HG02973 (cell line): ENCODE measurements at regions not wholly inside any gene's neighbourhood (a gene's known extent, or its start where the extent isn't known, plus 50 kb on each side); places are given as distances from the start of the nearest gene placed in this dataset.
"Not testable (repeated sequence)": the region's sequence is repeated elsewhere in the genome, so short reads cannot be mapped to it uniquely, and the experiment has no call there.

Experiments
- ATAC-seq: cut with Tn5 transposase; IDR thresholded peaks from one replicate; pipeline ENCODE4 v1.9.1; 2021; ENCODE audit warnings: moderate library complexity; ENCODE audit not compliant: unreplicated experiment

GRCh38 chr3:75579091-75579490, 85.0 kb upstream of the FRG2C start:
- not testable (repeated sequence) for ATAC-seq

DNA sequence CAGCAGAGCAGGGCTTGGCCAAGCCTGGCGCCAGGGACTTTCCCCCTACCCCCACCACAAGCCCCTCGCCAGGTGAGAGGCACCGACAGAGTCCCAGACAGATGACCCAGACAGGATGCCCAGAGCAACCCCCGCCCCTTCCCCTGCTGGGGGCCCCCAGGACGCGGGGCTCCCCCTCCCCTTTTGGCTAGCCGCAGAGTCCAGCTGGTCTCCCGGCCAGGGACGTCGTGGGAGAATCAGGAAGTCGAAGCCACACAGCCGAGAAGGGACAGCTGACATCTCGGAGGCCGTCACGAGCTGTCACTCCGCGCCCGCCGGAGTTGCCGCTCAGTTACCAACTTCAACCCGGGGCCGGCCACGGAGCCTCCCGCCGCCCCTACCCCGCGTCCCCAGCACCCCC, 84.6 kb upstream of the FRG2C start:
- ATAC-seq = not testable (repeated sequence)

- ATAC-seq = not testable (repeated sequence)
Measured at GRCh38 chr3:75579981-75580782, 83.9 kb upstream of the FRG2C start.

- not testable (repeated sequence) for ATAC-seq
Measured at GRCh38 chr3:75582536-75582935, 81.6 kb upstream of the FRG2C start.

DNA sequence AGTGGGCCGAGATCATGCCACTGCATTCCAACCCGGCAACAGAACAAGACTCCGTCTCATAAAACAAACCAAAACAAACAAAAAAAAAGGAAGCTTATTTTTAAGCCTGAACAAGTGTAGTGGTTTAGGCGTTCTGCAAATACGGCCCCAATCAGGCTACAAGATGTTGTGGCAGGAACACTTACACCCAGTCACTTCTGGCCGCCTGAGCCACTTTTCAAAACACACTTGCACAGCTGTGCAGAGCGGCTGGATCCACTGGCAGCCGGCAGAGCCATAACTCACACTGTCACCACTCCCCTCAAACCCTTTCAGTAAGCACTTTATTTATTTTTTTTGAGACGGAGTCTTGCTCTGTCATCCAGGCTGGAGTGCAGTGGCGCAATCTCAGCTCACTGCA, 81.0 kb upstream of the FRG2C start:
- not testable (repeated sequence) for ATAC-seq

- not testable (repeated sequence) for ATAC-seq
Measured at GRCh38 chr3:75587695-75588094, 76.4 kb upstream of the FRG2C start.

- not testable (repeated sequence) for ATAC-seq
Measured at GRCh38 chr3:75590382-75590781, 73.7 kb upstream of the FRG2C start.

DNA sequence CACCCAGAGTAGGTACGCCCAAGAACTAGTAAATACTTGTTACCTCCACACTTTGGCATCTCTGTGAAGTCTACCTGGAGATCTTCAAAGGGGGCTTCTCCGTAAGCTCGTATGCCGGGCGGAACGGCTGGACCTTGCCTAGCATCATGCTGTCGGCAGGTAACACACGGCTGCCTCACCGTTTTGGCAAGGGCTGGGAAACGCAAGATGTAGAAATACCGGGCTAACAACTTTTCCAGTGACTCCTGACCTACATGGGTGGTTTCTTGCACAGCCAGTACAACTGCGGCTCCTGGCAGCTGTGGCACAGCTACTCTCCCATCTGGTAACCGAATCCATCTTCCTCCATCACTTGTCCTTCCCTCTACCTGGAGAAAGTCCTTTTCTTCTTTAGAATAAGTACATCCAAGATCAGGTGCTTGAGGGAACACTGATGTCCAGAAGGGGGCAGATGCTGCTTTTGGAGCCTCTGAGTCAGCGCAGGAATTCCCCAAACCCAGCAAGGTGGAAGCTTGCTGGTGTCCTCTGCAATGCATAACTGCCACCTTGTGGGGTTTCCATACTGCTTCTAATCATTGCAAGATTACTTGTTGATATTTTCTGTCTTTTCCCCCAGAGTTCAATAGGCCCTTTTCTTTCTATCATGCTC, 59.7 kb upstream of the FRG2C start:
- ATAC-seq = not testable (repeated sequence)

DNA sequence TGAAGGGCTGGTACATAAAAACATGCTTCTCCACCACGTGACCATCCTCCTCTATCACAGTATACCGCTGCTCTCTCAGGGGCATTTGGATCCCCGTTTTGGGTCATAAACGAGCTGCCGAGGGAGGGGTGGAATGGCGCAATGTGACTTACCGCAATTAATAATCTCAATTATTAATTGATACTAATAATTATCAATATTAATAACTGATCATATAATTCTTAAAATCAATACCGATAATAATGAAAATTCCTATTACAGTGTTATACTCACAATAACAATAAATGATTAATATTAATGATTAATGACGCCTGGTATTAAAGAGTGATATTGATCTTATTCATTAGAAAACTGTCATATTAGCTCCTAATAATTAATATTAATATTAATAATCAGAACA, 56.1 kb upstream of the FRG2C start:
- ATAC-seq = not testable (repeated sequence)

GRCh38 chr3:75609598-75609997, 54.5 kb upstream of the FRG2C start:
- not testable (repeated sequence) for ATAC-seq

- ATAC-seq = no peak
Measured at GRCh38 chr3:75610773-75611172, 53.4 kb upstream of the FRG2C start.

DNA sequence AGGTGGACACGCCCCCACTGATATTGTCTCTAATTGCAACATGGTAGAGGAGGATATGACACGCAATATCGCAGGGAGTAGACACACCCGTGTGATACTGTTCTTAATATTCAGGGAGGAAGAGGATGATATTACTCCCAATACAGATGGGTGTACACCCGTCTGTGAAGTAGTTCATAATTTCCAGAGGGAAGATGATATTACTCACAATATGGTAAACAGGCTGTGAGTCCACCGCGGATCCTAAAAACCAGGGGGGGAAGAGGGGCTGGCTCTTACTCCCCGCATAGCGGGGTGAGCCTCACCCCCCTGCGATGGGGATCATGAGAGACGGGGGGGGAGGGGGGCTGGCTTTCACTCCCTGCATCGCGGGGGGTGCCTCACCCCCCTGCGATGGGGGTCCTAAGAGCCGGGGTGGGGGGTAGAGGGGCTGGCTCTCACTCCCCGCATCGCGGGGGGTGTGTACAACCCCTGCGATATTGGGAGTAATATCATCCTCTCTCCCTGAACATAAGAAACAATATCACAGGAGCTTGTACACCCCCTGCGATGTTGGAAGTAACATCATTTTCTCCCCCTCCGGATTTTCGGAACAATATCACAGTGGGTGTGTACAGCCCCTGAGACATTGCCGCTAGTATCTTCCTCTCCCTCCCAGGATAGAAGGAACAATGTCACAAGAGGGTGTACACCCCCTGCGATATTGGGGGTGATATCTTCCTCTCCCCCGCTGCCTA, 52.2 kb upstream of the FRG2C start:
- ATAC-seq = not testable (repeated sequence)
